ENCODE measurements at regions not wholly inside any gene's neighbourhood (a gene's known extent, or its start where the extent isn't known, plus 50 kb on each side); places are given as distances from the start of the nearest gene placed in this dataset.
A peak's percentile ranks its signal among the peaks of the same experiment; 100 is the strongest.

GRCh38 chr12:38508246-38508645, 191.7 kb downstream of the ALG10B start:
- DNase-seq (peak in 2 of 3 donors; percentile 20 to 23), ATAC-seq (ENCODE audit: insufficient read depth, low FRiP score) (no peak)
- no peaks in the 10 kb centered on the region for H3K27me3 ChIP-seq (ENCODE audit: control insufficient read depth in 3 of 3, insufficient read depth in 3 of 3, low read length in 2 of 3)
- no peak for TF ChIP-seq CTCF (IDR thresholded peaks at IDR 0.05; ENCODE audit: control extremely low read depth, extremely low read depth)
- no peaks in the 10 kb centered on the region for H3K9me3 ChIP-seq (ENCODE audit: control insufficient read depth in 4 of 4, insufficient read depth in 3 of 4, low read length in 3 of 4)
- no peak overlapping the region for H3K4me3 ChIP-seq
- H3K36me3 ChIP-seq (ENCODE audit: control insufficient read depth in 4 of 4, insufficient read depth in 4 of 4, low read length in 4 of 4) = no peaks in the 10 kb centered on the region
- WGBS, 2 donors = 53 to 70% methylated on average over 5 of the region's 5 CpGs
- H3K4me1 ChIP-seq (ENCODE audit: control insufficient read depth in 5 of 5, insufficient read depth in 5 of 5, low read length in 5 of 5) = peaks cover 0 to 3% (median 0%) of the 10 kb centered on the region in 5 donors
- H3K9ac ChIP-seq (ENCODE audit: insufficient read depth in 1 of 2, low read length in 2 of 2) = no peak overlapping the region
- no peak overlapping the region for H3K27ac ChIP-seq (ENCODE audit: low read depth in 1 of 2, low read length in 1 of 2)

GRCh38 chr12:38515912-38516311, 199.3 kb downstream of the ALG10B start:
- ATAC-seq (ENCODE audit: insufficient read depth, low FRiP score) (no peak), DNase-seq (no peak)
- Histone ChIP-seq H3K27ac (ENCODE audit: low read depth in 1 of 2, low read length in 1 of 2) (no peak overlapping the region), H3K4me3 (no peak overlapping the region), H3K4me1 (ENCODE audit: control insufficient read depth in 5 of 5, insufficient read depth in 5 of 5, low read length in 5 of 5) (no peaks in the 10 kb centered on the region), H3K9ac (ENCODE audit: insufficient read depth in 1 of 2, low read length in 2 of 2) (no peak overlapping the region), H3K36me3 (ENCODE audit: control insufficient read depth in 4 of 4, insufficient read depth in 4 of 4, low read length in 4 of 4) (no peaks in the 10 kb centered on the region), H3K27me3 (ENCODE audit: control insufficient read depth in 3 of 3, insufficient read depth in 3 of 3, low read length in 2 of 3) (no peaks in the 10 kb centered on the region), H3K9me3 (ENCODE audit: control insufficient read depth in 4 of 4, insufficient read depth in 3 of 4, low read length in 3 of 4) (no peaks in the 10 kb centered on the region)
- no peak for TF ChIP-seq CTCF (IDR thresholded peaks at IDR 0.05; ENCODE audit: control extremely low read depth, extremely low read depth)

GRCh38 chr12:38516418-38516817, 199.8 kb downstream of the ALG10B start:
- DNase-seq (no peak), ATAC-seq (ENCODE audit: insufficient read depth, low FRiP score) (no peak)
- Histone ChIP-seq H3K36me3 (ENCODE audit: control insufficient read depth in 4 of 4, insufficient read depth in 4 of 4, low read length in 4 of 4) (no peaks in the 10 kb centered on the region), H3K9me3 (ENCODE audit: control insufficient read depth in 4 of 4, insufficient read depth in 3 of 4, low read length in 3 of 4) (no peaks in the 10 kb centered on the region), H3K27ac (ENCODE audit: low read depth in 1 of 2, low read length in 1 of 2) (no peak overlapping the region), H3K4me3 (no peak overlapping the region), H3K9ac (ENCODE audit: insufficient read depth in 1 of 2, low read length in 2 of 2) (no peak overlapping the region), H3K4me1 (ENCODE audit: control insufficient read depth in 5 of 5, insufficient read depth in 5 of 5, low read length in 5 of 5) (no peaks in the 10 kb centered on the region), H3K27me3 (ENCODE audit: control insufficient read depth in 3 of 3, insufficient read depth in 3 of 3, low read length in 2 of 3) (no peaks in the 10 kb centered on the region)
- WGBS, 2 donors = 42 to 63% methylated on average over 2 of the region's 2 CpGs
- no peak for TF ChIP-seq CTCF (IDR thresholded peaks at IDR 0.05; ENCODE audit: control extremely low read depth, extremely low read depth)

GRCh38 chr12:38523920-38524319, 207.3 kb downstream of the ALG10B start:
- no peak for ATAC-seq (ENCODE audit: insufficient read depth, low FRiP score)
- Histone ChIP-seq H3K4me1 (ENCODE audit: control insufficient read depth in 5 of 5, insufficient read depth in 5 of 5, low read length in 5 of 5) (peaks cover 0 to 1% (median 0%) of the 10 kb centered on the region in 5 donors), H3K27ac (ENCODE audit: low read depth in 1 of 2, low read length in 1 of 2) (no peak overlapping the region), H3K4me3 (no peak overlapping the region), H3K9ac (ENCODE audit: insufficient read depth in 1 of 2, low read length in 2 of 2) (no peak overlapping the region), H3K27me3 (ENCODE audit: control insufficient read depth in 3 of 3, insufficient read depth in 3 of 3, low read length in 2 of 3) (no peaks in the 10 kb centered on the region), H3K36me3 (ENCODE audit: control insufficient read depth in 4 of 4, insufficient read depth in 4 of 4, low read length in 4 of 4) (no peaks in the 10 kb centered on the region), H3K9me3 (ENCODE audit: control insufficient read depth in 4 of 4, insufficient read depth in 3 of 4, low read length in 3 of 4) (no peaks in the 10 kb centered on the region)
- no peak for TF ChIP-seq CTCF (IDR thresholded peaks at IDR 0.05; ENCODE audit: control extremely low read depth, extremely low read depth)
- DNase-seq = no peak
